Natural killer cell (primary cell): ENCODE measurements at regions not wholly inside any gene's neighbourhood (a gene's known extent, or its start where the extent isn't known, plus 50 kb on each side); places are given as distances from the start of the nearest gene placed in this dataset.

Source experiments
- ATAC-seq, 3 donors: fragments of 150-1000 bp in 2 of 3; fragments of 200-7000 bp in 1 of 3; cut with Tn5 transposase; 1 replicate in 1 of 3; 2 replicates in 2 of 3; pipeline ENCODE4 v1.10.0; 2021; ENCODE audit warnings: mild to moderate bottlenecking in 2 of 3, moderate library complexity in 2 of 3
- DNase-seq, 2 donors: peaks; one replicate each; pipeline versions ENCODE4 v3.0.0 to v3.0.0-alpha.2; 2013 to 2021; ENCODE audit warnings: mixed read lengths in 1 of 2
- H3K27ac ChIP-seq: one replicate; pipeline ENCODE4 v1.5.1; 2013; ENCODE audit warnings: mild to moderate bottlenecking, low read length
- H3K27me3 ChIP-seq: one replicate; pipeline ENCODE4 v1.6.1; 2013; ENCODE audit warnings: low read length; ENCODE audit not compliant: control insufficient read depth, insufficient read depth
- H3K36me3 ChIP-seq: one replicate; pipeline ENCODE4 v1.6.1; 2013; ENCODE audit warnings: low read length; ENCODE audit not compliant: control insufficient read depth, insufficient read depth
- H3K4me1 ChIP-seq: one replicate; pipeline ENCODE4 v1.6.1; 2013; ENCODE audit warnings: low read length; ENCODE audit not compliant: control insufficient read depth, insufficient read depth
- H3K4me3 ChIP-seq: one replicate; pipeline ENCODE4 v1.5.1; 2013; ENCODE audit warnings: low read length
- H3K9me3 ChIP-seq: one replicate; pipeline ENCODE4 v1.6.1; 2013; ENCODE audit warnings: low read length; ENCODE audit not compliant: control insufficient read depth, insufficient read depth
- H3K27ac Mint-ChIP-seq, 2 donors: one replicate each; pipeline ENCODE4 v1.8.0; 2022; ENCODE audit warnings: mild to moderate bottlenecking in 2 of 2, mixed read lengths in 2 of 2, moderate library complexity in 1 of 2
- H3K27me3 Mint-ChIP-seq, 2 donors: one replicate each; pipeline ENCODE4 v1.8.0; 2022; ENCODE audit warnings: low read depth in 2 of 2, mixed read lengths in 2 of 2
- H3K36me3 Mint-ChIP-seq: one replicate; pipeline ENCODE4 v1.8.0; 2022; ENCODE audit warnings: mixed read lengths
- H3K4me1 Mint-ChIP-seq, 2 donors: one replicate each; pipeline ENCODE4 v1.8.0; 2022; ENCODE audit warnings: mixed read lengths in 2 of 2
- H3K4me3 Mint-ChIP-seq: one replicate; pipeline ENCODE4 v1.8.0; 2022; ENCODE audit warnings: mild to moderate bottlenecking, moderate library complexity, mixed read lengths
- H3K9me3 Mint-ChIP-seq, 2 donors: one replicate each; pipeline ENCODE4 v1.8.0; 2022; ENCODE audit warnings: mixed read lengths in 2 of 2
- CTCF ChIP-seq: fragments of 200-600 bp; IDR thresholded peaks from one replicate; pipeline ENCODE4 v1.8.0; 2022; ENCODE audit warnings: antibody characterized with exemption
- WGBS: methylation state at CpG from one replicate; pipeline ENCODE4 v1.1.7; 2013; ENCODE audit warnings: missing lambda C conversion rate; ENCODE audit not compliant: insufficient coverage; 5-methylcytosine and 5-hydroxymethylcytosine counted together
- intact Hi-C: fragments of 100-400 bp; cut with micrococcal nuclease; formaldehyde crosslinking; loops from one replicate; pipeline ENCODE4 v1.14.2; 2022

GRCh38 chr6:164331026-164331425, 916.5 kb downstream of the QKI start:
- ATAC-seq (no peak), DNase-seq (no peak)
- no peaks in the 10 kb centered on the region for H3K36me3 ChIP-seq
- Mint-ChIP-seq H3K36me3 (no peaks in the 10 kb centered on the region), H3K27ac (no peak overlapping the region), H3K4me1 (no peaks in the 10 kb centered on the region), H3K9me3 (peaks cover 6% of the 10 kb centered on the region in 2 donors), H3K4me3 (no peak overlapping the region), H3K27me3 (no peaks in the 10 kb centered on the region)
- no peak overlapping the region for H3K4me3 ChIP-seq
- H3K9me3 ChIP-seq: no peaks in the 10 kb centered on the region
- no peak for TF ChIP-seq CTCF
- no peaks in the 10 kb centered on the region for H3K27me3 ChIP-seq
- intact Hi-C loops: no loop called here
- H3K4me1 ChIP-seq: no peaks in the 10 kb centered on the region
- H3K27ac ChIP-seq: no peak overlapping the region
- WGBS: 17% methylated on average over 1 of the region's 2 CpGs

GRCh38 chr6:164325168-164325567, 910.6 kb downstream of the QKI start:
- ATAC-seq: no peak
- Mint-ChIP-seq H3K27me3 (no peaks in the 10 kb centered on the region), H3K4me3 (no peak overlapping the region), H3K27ac (no peak overlapping the region), H3K4me1 (no peaks in the 10 kb centered on the region), H3K9me3 (peaks cover 15 to 16% of the 10 kb centered on the region in 2 donors), H3K36me3 (peaks cover 7% of the 10 kb centered on the region)
- no peaks in the 10 kb centered on the region for H3K9me3 ChIP-seq
- no peak for TF ChIP-seq CTCF
- intact Hi-C loops: no loop called here
- H3K27me3 ChIP-seq: no peaks in the 10 kb centered on the region
- no peaks in the 10 kb centered on the region for H3K4me1 ChIP-seq
- H3K4me3 ChIP-seq: no peak overlapping the region
- no peaks in the 10 kb centered on the region for H3K36me3 ChIP-seq
- DNase-seq: no peak
- H3K27ac ChIP-seq: no peak overlapping the region
- WGBS: no CpG with 5 or more reads among the region's 1 CpG

- H3K36me3 ChIP-seq: no peaks in the 10 kb centered on the region
- no peaks in the 10 kb centered on the region for H3K4me1 ChIP-seq
- intact Hi-C loops: no loop called here
- H3K4me3 Mint-ChIP-seq: no peak overlapping the region
- DNase-seq: no peak
- no peaks in the 10 kb centered on the region for H3K4me1 Mint-ChIP-seq
- H3K27me3 Mint-ChIP-seq: no peaks in the 10 kb centered on the region
- no peaks in the 10 kb centered on the region for H3K9me3 ChIP-seq
- peaks cover 17 to 18% of the 10 kb centered on the region in 2 donors for H3K9me3 Mint-ChIP-seq
- H3K27me3 ChIP-seq: no peaks in the 10 kb centered on the region
- H3K4me3 ChIP-seq: no peak overlapping the region
- H3K36me3 Mint-ChIP-seq: peaks cover 7% of the 10 kb centered on the region
- TF ChIP-seq CTCF: no peak
- H3K27ac ChIP-seq: no peak overlapping the region
- H3K27ac Mint-ChIP-seq: no peak overlapping the region
- 82% methylated on average over 4 of the region's 4 CpGs for WGBS
- ATAC-seq: no peak
Measured at GRCh38 chr6:164322533-164322932, 908.0 kb downstream of the QKI start.

GRCh38 chr6:164321297-164321696, 906.8 kb downstream of the QKI start:
- Mint-ChIP-seq H3K36me3 (peaks cover 7% of the 10 kb centered on the region), H3K27me3 (no peaks in the 10 kb centered on the region), H3K27ac (no peak overlapping the region), H3K4me1 (no peaks in the 10 kb centered on the region), H3K9me3 (peaks cover 18% of the 10 kb centered on the region in 2 donors), H3K4me3 (no peak overlapping the region)
- Histone ChIP-seq H3K4me1 (no peaks in the 10 kb centered on the region), H3K36me3 (no peaks in the 10 kb centered on the region), H3K9me3 (no peaks in the 10 kb centered on the region), H3K4me3 (no peak overlapping the region), H3K27ac (no peak overlapping the region), H3K27me3 (no peaks in the 10 kb centered on the region)
- intact Hi-C loops: no loop called here
- no peak for DNase-seq
- WGBS: 88% methylated on average over 4 of the region's 4 CpGs
- no peak for TF ChIP-seq CTCF
- ATAC-seq: no peak
